Neuronal stem cell (in vitro differentiated cells): ENCODE measurements at regions not wholly inside any gene's neighbourhood (a gene's known extent, or its start where the extent isn't known, plus 50 kb on each side); places are given as distances from the start of the nearest gene placed in this dataset.

Experiments used
- DNase-seq: peaks from one replicate; pipeline ENCODE4 v3.0.0-alpha.2; 2013; ENCODE audit warnings: low spot score
- H2AFZ ChIP-seq: one replicate; pipeline ENCODE4 v1.6.1; 2013; ENCODE audit warnings: mild to moderate bottlenecking, low read length, inconsistent platforms
- H2AK5ac ChIP-seq: 2 replicates; pipeline ENCODE4 v1.6.1; 2013; ENCODE audit warnings: low read depth, mild to moderate bottlenecking, inconsistent platforms, low read length, moderate library complexity, mixed read lengths
- H2BK120ac ChIP-seq: 2 replicates; pipeline ENCODE4 v1.6.1; 2013; ENCODE audit warnings: low read depth, mild to moderate bottlenecking, inconsistent platforms, low read length, moderate library complexity, mixed read lengths
- H2BK12ac ChIP-seq: one replicate; pipeline ENCODE4 v1.6.1; 2013; ENCODE audit warnings: low read length, inconsistent platforms
- H2BK15ac ChIP-seq: 2 replicates; pipeline ENCODE4 v1.6.1; 2013; ENCODE audit warnings: mild to moderate bottlenecking, low read length, inconsistent platforms, mixed read lengths
- H2BK5ac ChIP-seq: one replicate; pipeline ENCODE4 v1.6.1; 2013; ENCODE audit warnings: inconsistent platforms, mild to moderate bottlenecking, low read length, moderate library complexity
- H3K14ac ChIP-seq: one replicate; pipeline ENCODE4 v1.6.1; 2013; ENCODE audit warnings: low read length, inconsistent platforms
- H3K18ac ChIP-seq: 2 replicates; pipeline ENCODE4 v1.6.1; 2013; ENCODE audit warnings: low read length, inconsistent platforms
- H3K23ac ChIP-seq: 2 replicates; pipeline ENCODE4 v1.6.1; 2013; ENCODE audit warnings: low read depth, mild to moderate bottlenecking, mixed read lengths, low read length, inconsistent platforms; ENCODE audit not compliant: poor library complexity
- H3K27ac ChIP-seq: replicated peaks from 3 replicates; pipeline ENCODE4 v1.5.1; 2013; ENCODE audit warnings: low read length, inconsistent platforms
- H3K27me3 ChIP-seq, 3 experiments: 2 replicates each; pipeline ENCODE4 v1.6.1; 2013; ENCODE audit warnings: low read length in 3 of 3, mild to moderate bottlenecking in 2 of 3, inconsistent platforms in 1 of 3, low read depth in 1 of 3, mixed read lengths in 1 of 3, moderate library complexity in 1 of 3; ENCODE audit not compliant: control insufficient read depth in 3 of 3, insufficient read depth in 3 of 3
- H3K36me3 ChIP-seq, 2 donors: replicated peaks in 1 of 2; 2 replicates each; pipeline ENCODE4 v1.6.1; 2013; ENCODE audit warnings: low read length in 2 of 2; ENCODE audit not compliant: control insufficient read depth in 2 of 2, insufficient read depth in 2 of 2
- H3K4ac ChIP-seq: 2 replicates; pipeline ENCODE4 v1.6.1; 2013; ENCODE audit warnings: inconsistent platforms, mild to moderate bottlenecking, low read length, moderate library complexity
- H3K4me1 ChIP-seq, 2 donors: 1 replicate in 1 of 2; 2 replicates in 1 of 2; pipeline ENCODE4 v1.6.1; 2013; ENCODE audit warnings: low read length in 2 of 2, low read depth in 1 of 2; ENCODE audit not compliant: control insufficient read depth in 2 of 2, insufficient read depth in 1 of 2
- H3K4me2 ChIP-seq: one replicate; pipeline ENCODE4 v1.6.1; 2013; ENCODE audit warnings: mild to moderate bottlenecking, low read length, inconsistent platforms; ENCODE audit not compliant: insufficient read depth, poor library complexity, severe bottlenecking
- H3K4me3 ChIP-seq, 2 donors: 2 replicates each; pipeline ENCODE4 v1.5.1; 2013; ENCODE audit warnings: low read length in 2 of 2, mild to moderate bottlenecking in 2 of 2, inconsistent platforms in 1 of 2, moderate library complexity in 1 of 2
- H3K79me1 ChIP-seq: one replicate; pipeline ENCODE4 v1.6.1; 2013; ENCODE audit warnings: low read depth, mild to moderate bottlenecking, inconsistent platforms, low read length, moderate library complexity
- H3K9ac ChIP-seq: one replicate; pipeline ENCODE4 v1.6.1; 2013; ENCODE audit warnings: mild to moderate bottlenecking, low read depth, low read length, inconsistent platforms; ENCODE audit not compliant: poor library complexity
- H3K9me3 ChIP-seq, 2 donors: replicated peaks in 1 of 2; 2 replicates each; pipeline versions ENCODE3 to v1.6.1; 2013; ENCODE audit warnings: low read length in 2 of 2, mild to moderate bottlenecking in 2 of 2, inconsistent platforms in 1 of 2, low read depth in 1 of 2, mixed read lengths in 1 of 2, moderate library complexity in 1 of 2; ENCODE audit not compliant: control insufficient read depth in 2 of 2, insufficient read depth in 1 of 2
- H4K8ac ChIP-seq: one replicate; pipeline ENCODE4 v1.6.1; 2013; ENCODE audit warnings: low read depth, mild to moderate bottlenecking, inconsistent platforms, low read length, moderate library complexity
- H4K91ac ChIP-seq: one replicate; pipeline ENCODE4 v1.6.1; 2013; ENCODE audit warnings: low read length, low read depth, mild to moderate bottlenecking, inconsistent platforms; ENCODE audit not compliant: poor library complexity
- WGBS, 2 donors: extraction: QIAGEN DNeasy Blood & Tissue Kit; methylation state at CpG; one replicate each; pipeline ENCODE4 v1.1.7; 2013; ENCODE audit warnings: missing lambda C conversion rate in 2 of 2, mixed read lengths in 1 of 2; ENCODE audit not compliant: insufficient read length in 2 of 2, insufficient replicate concordance in 1 of 2; ENCODE audit errors: extremely low coverage in 2 of 2; 5-methylcytosine and 5-hydroxymethylcytosine counted together

DNA sequence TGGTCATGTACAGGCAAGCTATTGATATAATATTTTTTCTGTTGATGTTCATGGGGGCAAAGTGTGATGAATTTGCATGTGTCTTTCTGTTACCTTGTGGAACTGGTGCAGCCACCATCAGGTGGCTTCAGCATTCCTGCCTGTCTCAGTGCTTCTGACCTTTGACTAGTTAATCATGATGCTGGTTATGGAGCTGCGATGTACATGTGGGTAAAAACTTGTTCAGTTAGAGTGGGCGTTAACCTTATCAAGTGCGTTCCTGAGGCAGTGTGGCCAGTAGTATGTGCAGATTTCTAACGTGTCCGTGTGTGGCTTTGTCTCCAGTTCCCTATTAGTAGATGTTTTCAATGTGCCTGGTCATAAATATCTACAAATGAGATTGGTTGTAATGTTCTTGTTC lies 127.4 kb upstream of the ZSWIM2 start:
- no peak overlapping the region for H2BK5ac ChIP-seq
- H3K18ac ChIP-seq = no peak overlapping the region
- H3K4me2 ChIP-seq = no peak overlapping the region
- H3K79me1 ChIP-seq = no peaks in the 10 kb centered on the region
- no peak overlapping the region for H2AFZ ChIP-seq
- H3K9ac ChIP-seq = no peak overlapping the region
- no peak overlapping the region for H3K4ac ChIP-seq
- H2BK120ac ChIP-seq = no peak overlapping the region
- H4K91ac ChIP-seq = no peak overlapping the region
- H3K27ac ChIP-seq = no peak overlapping the region
- no peak overlapping the region for H3K14ac ChIP-seq
- H3K4me3 ChIP-seq = no peak overlapping the region
- H4K8ac ChIP-seq = no peak overlapping the region
- H3K23ac ChIP-seq = no peak overlapping the region
- no peaks in the 10 kb centered on the region for H3K4me1 ChIP-seq
- no CpG with 5 or more reads among the region's 5 CpGs for WGBS, 2 donors
- no peaks in the 10 kb centered on the region for H3K9me3 ChIP-seq
- no peaks in the 10 kb centered on the region for H3K27me3 ChIP-seq
- H2BK12ac ChIP-seq = no peak overlapping the region
- no peak for DNase-seq
- H3K36me3 ChIP-seq = no peaks in the 10 kb centered on the region
- no peak overlapping the region for H2AK5ac ChIP-seq
- no peak overlapping the region for H2BK15ac ChIP-seq

DNA sequence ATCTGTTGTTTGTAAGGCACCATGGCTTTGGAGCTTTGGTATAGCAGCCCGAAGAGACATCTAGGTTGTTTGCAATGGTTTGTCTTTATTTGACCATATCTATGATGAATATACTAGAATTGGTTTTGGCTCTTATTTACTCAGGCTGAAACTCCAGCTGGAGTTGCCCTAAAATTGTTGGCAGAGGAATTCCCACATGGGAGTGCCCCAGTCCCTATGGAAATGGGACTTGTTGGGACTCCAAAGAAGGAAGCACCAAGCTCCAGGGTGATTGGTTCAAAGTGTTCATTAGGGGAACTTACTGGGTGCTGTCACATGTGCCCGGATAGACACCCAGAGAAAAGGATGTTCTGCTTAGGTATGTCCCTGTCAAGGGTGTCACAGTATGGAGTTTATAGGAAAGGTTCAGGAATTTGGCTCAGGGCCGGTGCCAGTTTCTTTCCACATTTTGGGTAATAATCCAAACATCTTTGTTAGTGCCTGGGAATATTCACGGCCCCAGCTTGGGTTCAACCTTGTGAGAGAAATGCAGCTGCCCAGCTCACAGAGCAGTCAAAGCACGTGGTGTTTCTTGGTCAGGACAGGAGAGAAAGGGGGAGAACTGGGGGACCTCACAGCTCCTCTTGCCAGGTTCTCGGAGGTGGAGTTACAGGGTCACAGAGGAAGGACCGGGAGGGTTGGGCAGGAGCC lies 123.5 kb upstream of the ZSWIM2 start:
- no peak overlapping the region for H2BK5ac ChIP-seq
- H3K4me3 ChIP-seq = no peak overlapping the region
- H3K9me3 ChIP-seq = no peaks in the 10 kb centered on the region
- H3K4ac ChIP-seq = no peak overlapping the region
- no peak overlapping the region for H4K91ac ChIP-seq
- H2BK120ac ChIP-seq = no peak overlapping the region
- H3K18ac ChIP-seq = no peak overlapping the region
- H2BK12ac ChIP-seq = no peak overlapping the region
- H3K14ac ChIP-seq = no peak overlapping the region
- no peaks in the 10 kb centered on the region for H3K4me1 ChIP-seq
- H3K23ac ChIP-seq = no peak overlapping the region
- no peak overlapping the region for H2BK15ac ChIP-seq
- no peak overlapping the region for H2AK5ac ChIP-seq
- H3K36me3 ChIP-seq = no peaks in the 10 kb centered on the region
- no peaks in the 10 kb centered on the region for H3K79me1 ChIP-seq
- H3K27me3 ChIP-seq = no peaks in the 10 kb centered on the region
- H3K9ac ChIP-seq = no peak overlapping the region
- H2AFZ ChIP-seq = no peak overlapping the region
- WGBS, 2 donors = no CpG with 5 or more reads among the region's 7 CpGs
- no peak overlapping the region for H3K27ac ChIP-seq
- H4K8ac ChIP-seq = no peak overlapping the region
- H3K4me2 ChIP-seq = no peak overlapping the region
- DNase-seq = no peak

DNA sequence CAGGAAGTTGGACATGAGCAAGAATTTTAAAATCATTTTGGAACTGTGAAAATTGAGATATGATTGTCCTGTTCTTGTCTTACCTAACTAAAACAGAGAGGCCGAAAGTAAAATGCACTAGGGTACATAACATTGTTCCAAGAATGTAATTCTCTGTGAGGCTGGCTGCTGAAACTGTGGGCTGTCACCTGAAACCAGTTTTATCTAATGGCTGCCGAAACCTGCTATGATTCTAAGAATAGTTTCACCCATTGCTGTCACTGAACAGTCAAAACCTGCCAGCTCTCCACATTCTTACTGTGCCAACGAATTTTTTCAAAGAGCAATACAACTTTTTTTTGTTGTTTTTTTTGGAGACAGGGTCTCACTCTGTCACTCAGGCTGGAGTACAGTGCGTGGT lies 119.3 kb upstream of the ZSWIM2 start:
- H2AFZ ChIP-seq = peak overlapping the region; percentile 54
- H2BK12ac ChIP-seq = no peak overlapping the region
- no peak overlapping the region for H4K91ac ChIP-seq
- no peak overlapping the region for H3K4ac ChIP-seq
- no peak overlapping the region for H3K4me2 ChIP-seq
- H3K9me3 ChIP-seq = no peaks in the 10 kb centered on the region
- no peak overlapping the region for H2BK15ac ChIP-seq
- no peak overlapping the region for H3K14ac ChIP-seq
- no peaks in the 10 kb centered on the region for H3K4me1 ChIP-seq
- H3K4me3 ChIP-seq = no peak overlapping the region
- no peak overlapping the region for H2BK120ac ChIP-seq
- H3K27me3 ChIP-seq = no peaks in the 10 kb centered on the region
- H3K9ac ChIP-seq = no peak overlapping the region
- H3K18ac ChIP-seq = no peak overlapping the region
- H3K36me3 ChIP-seq = no peaks in the 10 kb centered on the region
- peaks cover 2% of the 10 kb centered on the region for H3K79me1 ChIP-seq
- DNase-seq = no peak
- H2AK5ac ChIP-seq = no peak overlapping the region
- no peak overlapping the region for H3K27ac ChIP-seq
- no CpG with 5 or more reads among the region's 4 CpGs for WGBS, 2 donors
- H3K23ac ChIP-seq = no peak overlapping the region
- H4K8ac ChIP-seq = no peak overlapping the region
- H2BK5ac ChIP-seq = no peak overlapping the region

DNA sequence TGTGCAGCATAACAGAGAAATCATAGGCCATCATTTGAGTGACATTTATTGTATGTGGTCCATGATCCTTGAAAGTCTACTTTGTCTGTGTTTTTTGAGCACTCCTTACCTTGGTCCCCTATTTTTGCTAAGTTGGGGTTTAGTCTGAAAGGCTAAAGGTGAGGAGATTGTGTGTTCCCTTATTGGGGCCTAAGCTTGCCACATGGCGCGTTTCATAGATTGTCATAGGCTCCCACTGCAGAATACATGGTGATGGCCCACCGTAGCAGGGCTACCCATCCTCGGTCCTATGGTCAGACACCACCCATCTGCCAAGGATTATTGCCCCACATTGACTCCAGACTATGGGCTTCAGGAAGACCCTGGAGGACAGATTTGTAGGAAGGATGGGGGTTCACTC lies 117.0 kb upstream of the ZSWIM2 start:
- H3K27ac ChIP-seq = no peak overlapping the region
- no CpG with 5 or more reads among the region's 4 CpGs for WGBS, 2 donors
- H3K27me3 ChIP-seq = no peaks in the 10 kb centered on the region
- DNase-seq = no peak
- no peak overlapping the region for H4K8ac ChIP-seq
- H3K79me1 ChIP-seq = peaks cover 2% of the 10 kb centered on the region
- no peaks in the 10 kb centered on the region for H3K36me3 ChIP-seq
- H2BK5ac ChIP-seq = no peak overlapping the region
- H3K4me2 ChIP-seq = no peak overlapping the region
- H2AK5ac ChIP-seq = no peak overlapping the region
- no peaks in the 10 kb centered on the region for H3K9me3 ChIP-seq
- no peaks in the 10 kb centered on the region for H3K4me1 ChIP-seq
- no peak overlapping the region for H3K9ac ChIP-seq
- H3K4me3 ChIP-seq = no peak overlapping the region
- no peak overlapping the region for H4K91ac ChIP-seq
- H3K18ac ChIP-seq = peak overlapping the region; percentile 2
- no peak overlapping the region for H3K23ac ChIP-seq
- H3K4ac ChIP-seq = no peak overlapping the region
- H2BK120ac ChIP-seq = no peak overlapping the region
- no peak overlapping the region for H2BK15ac ChIP-seq
- H3K14ac ChIP-seq = no peak overlapping the region
- no peak overlapping the region for H2BK12ac ChIP-seq
- H2AFZ ChIP-seq = no peak overlapping the region
